H1 (cell line): ENCODE measurements at regions not wholly inside any gene's neighbourhood (a gene's known extent, or its start where the extent isn't known, plus 50 kb on each side); places are given as distances from the start of the nearest gene placed in this dataset.

Source experiments
- EZH2 ChIP-seq: fragments of 200-600 bp; sonication (generic); IDR thresholded peaks from 2 replicates; pipeline ENCODE4 v1.7.1; 2012; ENCODE audit warnings: low read depth, mild to moderate bottlenecking, moderate library complexity, low read length, inconsistent platforms; ENCODE audit not compliant: severe bottlenecking
- POU5F1 ChIP-seq: IDR thresholded peaks from 2 replicates; pipeline ENCODE4 v1.6.1; 2011; ENCODE audit warnings: low read depth, mild to moderate bottlenecking, low read length, moderate library complexity
- TF ChIP-seq, protein P1 (sequence below): IDR thresholded peaks from 2 replicates; pipeline ENCODE4 v1.6.1; 2012; ENCODE audit warnings: inconsistent platforms

DNA sequence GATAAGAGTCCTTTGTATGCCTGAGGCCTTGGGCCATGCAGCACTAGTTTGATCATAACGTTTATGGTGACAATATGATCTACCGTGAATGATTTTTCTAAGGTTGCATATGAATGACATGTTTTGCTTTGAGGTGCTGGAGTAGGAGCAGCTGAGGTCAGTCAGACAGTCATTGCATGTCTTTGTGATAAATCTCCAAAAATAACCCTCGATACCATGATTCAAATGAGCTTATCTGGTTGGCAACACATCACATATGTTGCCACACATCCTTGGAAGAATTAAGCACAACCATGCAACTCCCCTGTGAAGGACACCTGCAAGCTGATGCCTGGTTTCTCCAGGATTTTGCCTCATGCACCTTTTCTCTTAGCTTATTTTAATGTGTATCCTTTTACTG, 394.5 kb downstream of the LTN1 start (continued):
- TF ChIP-seq POU5F1 (no peak), EZH2 (no peak)
- TF ChIP-seq, protein P1, sequence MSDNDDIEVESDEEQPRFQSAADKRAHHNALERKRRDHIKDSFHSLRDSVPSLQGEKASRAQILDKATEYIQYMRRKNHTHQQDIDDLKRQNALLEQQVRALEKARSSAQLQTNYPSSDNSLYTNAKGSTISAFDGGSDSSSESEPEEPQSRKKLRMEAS: no peak
